GM19468 (cell line): ENCODE measurements at regions not wholly inside any gene's neighbourhood (a gene's known extent, or its start where the extent isn't known, plus 50 kb on each side); places are given as distances from the start of the nearest gene placed in this dataset.
"Not testable (repeated sequence)": the region's sequence is repeated elsewhere in the genome, so short reads cannot be mapped to it uniquely, and the experiment has no call there.

Source experiments
- ATAC-seq: cut with Tn5 transposase; IDR thresholded peaks from one replicate; pipeline ENCODE4 v1.9.1; 2021; ENCODE audit warnings: mild to moderate bottlenecking, moderate library complexity, moderate number of reproducible peaks; ENCODE audit not compliant: unreplicated experiment; ENCODE audit errors: extremely low read depth

DNA sequence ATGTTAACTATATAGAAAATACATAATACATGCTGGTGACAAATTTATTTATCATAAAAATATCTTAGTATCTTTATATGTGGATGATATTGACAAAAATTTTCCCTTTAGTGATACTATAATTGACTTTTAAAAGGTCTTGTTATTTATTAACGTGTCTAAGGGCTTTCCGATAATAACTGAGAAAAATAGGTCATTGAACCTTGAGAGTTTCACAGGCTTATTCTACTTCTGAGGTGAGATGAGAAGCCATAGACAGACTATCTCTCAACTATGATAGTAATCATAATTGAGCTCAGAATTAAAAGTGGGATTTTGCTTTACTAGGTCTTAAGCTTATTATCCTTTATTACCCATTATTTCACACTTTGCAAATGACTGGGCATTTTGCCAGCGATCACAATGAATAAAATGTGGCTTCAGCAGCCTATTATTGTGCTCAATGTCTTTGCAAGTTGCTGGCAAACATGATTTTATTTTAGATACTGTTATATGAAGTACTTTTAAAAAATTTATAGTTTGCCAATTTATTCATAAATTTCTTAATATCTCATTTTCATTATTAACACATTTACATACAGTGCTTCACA is 574.5 kb downstream of the ZWINT start:
- no peak for ATAC-seq

- no peak for ATAC-seq
These were observed 578.9 kb downstream of the ZWINT start for GRCh38 chr10:55782181-55782580.

DNA sequence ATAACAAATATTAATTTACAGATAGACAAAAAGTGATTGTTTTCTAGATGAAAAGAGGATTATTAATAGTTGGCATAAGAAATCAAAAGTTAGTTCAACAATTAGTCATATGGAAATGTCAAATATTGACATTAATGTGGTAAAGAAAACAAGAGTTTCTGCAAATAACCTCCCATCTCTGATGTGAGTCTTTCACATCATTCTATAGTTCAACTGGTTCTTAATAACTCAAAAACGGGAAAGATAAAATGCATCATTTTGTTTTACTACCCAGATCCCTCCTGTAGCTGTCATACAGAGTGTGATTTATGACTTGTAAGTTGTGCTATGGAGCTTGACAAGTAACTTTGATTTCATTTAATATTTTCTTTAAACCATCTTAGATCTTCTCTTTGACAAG is 594.8 kb downstream of the ZWINT start:
- no peak for ATAC-seq

DNA sequence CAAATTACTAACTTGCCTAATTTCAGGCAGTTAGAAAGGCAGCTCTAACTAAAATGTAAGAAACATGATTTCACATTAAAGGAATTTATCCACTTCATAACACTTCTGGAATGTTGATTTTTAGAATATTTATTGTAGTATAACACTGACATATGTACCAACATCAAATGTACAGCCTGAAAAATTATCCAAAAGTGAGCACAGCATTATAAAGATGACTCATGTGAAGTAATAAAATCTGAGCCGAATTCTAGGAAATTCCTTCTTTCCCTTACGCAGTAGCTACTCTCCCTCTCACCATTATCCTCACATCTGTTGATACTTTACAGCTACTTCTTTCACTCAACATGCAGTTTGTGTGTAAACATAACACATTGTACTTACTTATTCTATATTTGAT is 610.6 kb downstream of the ZWINT start:
- ATAC-seq: no peak

DNA sequence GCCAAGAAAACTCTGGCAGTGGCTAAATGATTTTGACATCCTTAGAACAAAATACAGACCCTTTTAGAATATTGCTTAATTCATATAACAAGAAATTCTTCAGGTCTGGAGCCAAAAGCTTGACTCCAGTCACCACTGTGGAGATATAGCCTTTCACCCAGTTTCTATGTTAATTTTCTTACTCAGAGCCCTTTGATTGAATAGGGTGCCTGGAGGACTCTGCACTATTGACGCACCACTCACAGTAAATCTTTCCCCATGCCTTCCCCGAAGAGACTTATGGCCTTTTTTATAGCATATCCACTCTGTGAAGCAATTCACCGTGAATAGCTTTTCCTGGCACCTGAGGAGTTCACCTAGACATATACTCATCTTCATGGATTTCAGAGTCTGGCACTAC is 613.8 kb downstream of the ZWINT start:
- ATAC-seq: no peak

- no peak for ATAC-seq
These were observed 615.1 kb downstream of the ZWINT start for GRCh38 chr10:55746002-55746401.

- ATAC-seq: no peak
These were observed 618.6 kb downstream of the ZWINT start for GRCh38 chr10:55742487-55742886.

DNA sequence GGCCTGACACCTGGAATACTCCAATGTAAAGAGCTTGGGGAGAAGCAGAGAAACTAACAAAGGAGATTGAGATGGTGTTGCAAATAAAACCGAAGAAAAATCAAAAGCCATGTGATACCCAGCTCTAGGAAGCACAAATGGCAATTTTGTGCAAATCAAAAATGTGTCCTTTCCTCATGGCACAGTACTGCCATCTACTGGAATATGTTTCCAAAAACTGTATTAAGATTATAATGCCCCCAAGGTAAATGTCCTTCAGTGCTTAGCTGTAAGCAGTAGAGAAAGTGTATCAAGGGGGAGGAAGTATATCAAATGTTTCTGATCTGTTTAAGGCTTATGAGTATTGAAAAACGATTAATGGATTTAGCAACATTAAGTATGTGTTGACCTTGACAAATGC is 620.3 kb downstream of the ZWINT start:
- not testable (repeated sequence) for ATAC-seq

DNA sequence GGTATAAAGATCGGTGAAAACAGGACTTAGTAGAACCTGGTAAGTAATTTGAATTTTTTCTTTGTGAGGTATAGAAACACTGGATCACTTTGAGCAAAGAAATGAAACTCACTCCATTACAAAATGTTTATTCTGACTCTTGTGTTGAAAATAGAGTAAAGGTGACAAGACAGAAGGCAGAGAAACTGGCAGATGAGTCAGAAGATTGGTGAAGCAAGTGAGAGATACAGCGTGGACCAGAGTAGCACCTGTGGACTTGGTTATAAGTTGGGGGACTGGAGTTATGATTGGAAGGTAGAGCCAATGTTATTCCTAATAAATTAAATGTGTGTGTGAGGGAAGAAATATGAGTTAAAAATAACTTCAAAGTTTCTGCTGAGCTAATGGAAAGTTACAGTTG is 620.9 kb downstream of the ZWINT start:
- ATAC-seq: no peak

DNA sequence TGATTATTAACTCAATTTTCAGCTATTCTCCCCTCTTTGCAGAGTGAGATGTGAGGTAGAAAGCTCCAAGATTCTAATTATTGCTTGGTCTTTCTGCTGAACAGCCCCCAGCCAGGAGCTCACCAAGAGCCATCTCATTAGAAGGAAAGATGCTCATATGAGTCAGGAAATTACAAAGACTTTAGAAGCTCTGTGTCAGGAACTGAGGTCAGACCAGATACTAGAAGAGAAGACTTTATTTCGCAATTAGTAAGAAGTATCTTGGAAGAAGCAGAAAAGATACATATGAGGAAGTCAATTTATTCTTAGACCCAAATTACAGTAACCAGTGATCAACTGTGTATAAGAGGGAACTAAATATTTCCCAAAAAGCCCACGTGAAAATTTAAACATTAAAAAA is 626.9 kb downstream of the ZWINT start:
- no peak for ATAC-seq

DNA sequence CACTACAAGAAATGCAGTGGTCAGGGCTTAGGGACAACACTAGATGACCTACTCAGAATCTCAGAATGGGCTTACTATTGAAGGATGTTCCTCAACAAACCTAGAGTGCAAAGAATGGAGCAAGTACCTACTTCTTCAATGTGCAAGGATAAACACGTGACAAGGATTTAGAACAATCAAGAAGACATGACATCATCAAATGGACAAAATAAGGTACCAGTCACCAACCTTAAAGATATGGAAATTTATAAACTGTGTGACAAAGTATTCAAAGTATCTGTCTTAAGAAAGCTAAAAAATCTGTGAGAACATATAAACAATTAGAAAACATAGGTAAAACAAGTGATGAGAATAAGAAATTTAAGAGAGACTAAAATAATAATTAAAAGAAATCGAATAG is 656.1 kb downstream of the ZWINT start:
- ATAC-seq: no peak

- no peak for ATAC-seq
These were observed 692.6 kb downstream of the ZWINT start for GRCh38 chr10:55668326-55668922.

GRCh38 chr10:55653531-55653930 is 707.5 kb downstream of the ZWINT start:
- no peak for ATAC-seq

DNA sequence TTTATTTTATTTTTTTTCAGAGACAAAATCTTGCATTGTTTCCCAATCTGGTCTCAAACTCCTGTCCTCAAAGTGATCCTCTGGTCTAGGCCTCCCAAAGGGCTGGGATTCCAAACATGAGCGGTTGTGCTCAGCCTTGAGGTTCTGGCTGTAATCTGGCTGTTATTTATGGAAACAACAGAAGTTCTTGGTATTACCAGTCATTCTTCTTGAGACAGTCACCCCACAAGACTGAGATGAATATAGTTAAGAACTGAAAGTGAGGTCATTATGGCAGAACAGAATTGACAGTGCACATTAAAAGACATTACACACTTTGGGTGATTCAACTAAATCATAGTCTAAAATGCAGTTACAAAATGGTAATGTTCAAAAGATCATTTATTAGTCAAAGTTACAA is 719.5 kb downstream of the ZWINT start:
- no peak for ATAC-seq

DNA sequence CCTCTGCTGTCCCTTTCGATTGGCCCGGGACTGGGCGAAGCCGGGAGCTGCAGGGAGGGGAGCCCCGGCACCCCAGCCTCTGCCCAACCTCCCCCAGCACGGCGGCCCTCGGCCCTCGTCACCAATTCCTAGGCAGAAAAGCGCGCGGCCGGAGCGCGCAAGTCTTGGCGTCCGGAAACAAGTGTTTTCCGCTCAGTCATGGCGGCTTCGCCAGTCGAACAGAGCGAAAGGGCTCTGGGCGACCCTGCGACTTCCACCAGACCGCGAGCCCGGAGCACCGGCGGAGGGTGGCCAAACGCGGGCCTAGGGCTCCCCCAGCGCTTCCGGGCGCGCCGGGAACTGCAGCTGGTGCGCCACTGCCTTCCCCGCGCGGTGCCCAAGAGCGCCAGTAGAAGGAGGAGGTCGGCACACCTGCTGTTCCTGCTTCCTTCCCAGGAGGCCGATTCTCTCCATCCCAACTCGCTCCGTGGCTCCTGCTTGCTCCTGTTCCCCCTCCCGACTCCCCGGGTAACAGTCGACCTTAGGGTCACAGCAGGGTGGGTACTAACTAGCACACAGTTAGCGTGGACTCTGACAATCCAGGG is 729.9 kb downstream of the ZWINT start:
- peak; percentile 63 for ATAC-seq

- no peak for ATAC-seq
These were observed 730.5 kb downstream of the ZWINT start for GRCh38 chr10:55630491-55631056.

DNA sequence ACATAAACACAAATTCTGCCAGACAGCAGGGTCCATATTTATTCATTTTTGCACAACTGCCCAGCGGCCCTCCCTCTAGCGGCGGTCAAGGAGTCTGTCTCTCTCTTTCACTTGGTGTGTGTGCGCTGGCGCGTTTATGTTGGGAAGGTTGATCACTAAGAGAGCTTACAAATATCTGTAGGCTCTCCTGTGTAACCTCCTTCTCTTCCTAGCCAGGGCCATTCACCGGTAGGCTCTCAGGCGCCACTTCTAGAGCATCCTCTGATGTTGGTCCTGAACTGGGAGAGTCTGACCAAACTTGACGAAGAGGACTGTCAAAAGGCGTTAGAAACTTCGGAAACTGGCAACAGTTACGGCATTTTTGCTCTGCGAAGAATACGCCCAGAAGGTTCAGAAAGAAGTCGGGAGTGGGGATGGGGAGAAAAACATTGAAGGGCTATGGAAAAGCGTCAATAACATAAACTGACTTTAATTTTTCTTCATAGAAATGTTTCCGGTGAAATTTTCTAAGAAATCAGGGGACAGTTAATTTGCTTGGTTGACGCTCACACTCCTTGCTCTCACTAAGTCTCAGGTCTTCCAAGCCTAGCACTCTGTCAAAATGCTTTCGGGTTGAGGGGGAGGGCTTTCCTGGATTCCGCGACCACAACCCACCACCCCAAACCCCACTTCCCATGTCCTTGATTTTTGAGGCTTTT is 731.1 kb downstream of the ZWINT start:
- ATAC-seq: no peak

DNA sequence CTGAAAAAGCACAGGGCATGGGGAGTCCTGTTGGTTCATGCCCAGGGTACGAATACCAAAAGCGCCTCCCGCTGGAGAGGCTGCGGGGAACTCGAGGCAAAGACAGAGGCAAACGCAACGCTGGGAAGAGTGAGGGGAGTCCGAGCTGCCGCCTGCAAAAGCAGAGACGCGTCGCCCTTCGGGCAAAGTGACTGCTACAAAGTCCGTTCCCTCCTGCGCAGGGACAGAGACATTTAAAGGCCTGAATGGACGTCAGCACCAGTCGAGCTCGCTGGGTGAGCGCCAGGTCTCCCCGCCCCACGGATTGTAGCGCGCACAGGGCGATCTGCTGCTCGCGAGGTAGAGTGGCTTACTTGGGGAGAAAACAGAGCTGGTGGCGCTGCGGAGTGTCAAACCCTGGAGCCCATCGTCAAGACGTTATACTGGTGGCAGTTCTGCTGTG is 732.8 kb downstream of the ZWINT start:
- no peak for ATAC-seq

- ATAC-seq: no peak
These were observed 733.5 kb downstream of the ZWINT start for GRCh38 chr10:55627501-55628051.

DNA sequence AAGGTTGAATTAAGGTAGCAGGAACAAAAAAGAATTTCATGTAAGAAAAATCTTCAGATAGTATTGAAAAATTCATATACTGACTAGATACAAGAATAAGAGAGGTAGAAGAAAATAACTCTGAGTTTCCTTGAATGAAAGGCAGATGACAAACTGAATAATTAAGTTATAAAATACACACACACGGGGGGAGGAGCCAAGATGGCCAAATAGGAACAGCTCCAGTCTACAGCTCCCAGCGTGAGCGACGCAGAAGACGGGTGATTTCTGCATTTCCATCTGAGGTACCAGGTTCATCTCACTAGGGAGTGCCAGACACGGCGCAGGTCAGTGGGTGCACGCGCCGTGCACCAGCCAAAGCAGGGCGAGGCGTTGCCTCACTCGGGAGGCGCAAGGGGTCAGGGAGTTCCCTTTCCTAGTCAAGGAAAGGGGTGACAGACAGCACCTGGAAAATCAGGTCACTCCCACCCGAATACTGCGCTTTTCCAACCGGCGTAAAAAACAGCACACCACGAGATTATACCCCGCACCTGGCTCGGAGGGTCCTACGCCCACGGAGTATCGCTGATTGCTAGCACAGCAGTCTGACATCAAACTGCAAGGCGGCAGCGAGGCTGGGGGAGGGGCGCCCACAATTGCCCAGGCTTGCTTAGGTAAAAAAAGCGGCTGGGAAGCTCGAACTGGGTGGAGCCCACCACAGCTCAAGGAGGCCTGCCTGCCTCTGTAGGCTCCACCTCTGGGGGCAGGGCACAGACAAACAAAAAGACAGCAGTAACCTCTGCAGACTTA is 759.2 kb downstream of the ZWINT start:
- not testable (repeated sequence) for ATAC-seq
